Fibroblast of skin of right quadriceps (primary cell): ENCODE measurements at regions not wholly inside any gene's neighbourhood (a gene's known extent, or its start where the extent isn't known, plus 50 kb on each side); places are given as distances from the start of the nearest gene placed in this dataset.
A peak's percentile ranks its signal among the peaks of the same experiment; 100 is the strongest.

Experiments used
- DNase-seq: peaks from one replicate; pipeline ENCODE4 v3.0.0-alpha.2; 2013

- DNase-seq, result no peak
Observed at GRCh38 chr20:24764027-24764793, 184.9 kb upstream of the CST7 start.

GRCh38 chr20:24764794-24765202 is 184.3 kb upstream of the CST7 start:
- no peak for DNase-seq

GRCh38 chr20:24765316-24766142 is 183.5 kb upstream of the CST7 start:
- DNase-seq, result no peak

- no peak for DNase-seq
Observed at GRCh38 chr20:24766143-24766527, 182.9 kb upstream of the CST7 start.

- DNase-seq, result no peak
Observed at GRCh38 chr20:24766826-24767622, 182.0 kb upstream of the CST7 start.

GRCh38 chr20:24767623-24768100 is 181.4 kb upstream of the CST7 start:
- no peak for DNase-seq

- peak; percentile 24 for DNase-seq
Observed at GRCh38 chr20:24768201-24768636, 180.8 kb upstream of the CST7 start.

- DNase-seq, result no peak
Observed at GRCh38 chr20:24768713-24769601, 180.1 kb upstream of the CST7 start.

- no peak for DNase-seq
Observed at GRCh38 chr20:24769878-24770627, 179.0 kb upstream of the CST7 start.

GRCh38 chr20:24770628-24771541 is 178.2 kb upstream of the CST7 start:
- no peak for DNase-seq

- DNase-seq, result no peak
Observed at GRCh38 chr20:24771542-24772061, 177.5 kb upstream of the CST7 start.

GRCh38 chr20:24772667-24773066 is 176.4 kb upstream of the CST7 start:
- DNase-seq, result no peak

GRCh38 chr20:24773168-24773567 is 175.9 kb upstream of the CST7 start:
- DNase-seq, result peak; percentile 19

GRCh38 chr20:24773751-24774201 is 175.3 kb upstream of the CST7 start:
- peak; percentile 94 for DNase-seq

GRCh38 chr20:24775966-24776365 is 173.1 kb upstream of the CST7 start:
- DNase-seq, result no peak

- no peak for DNase-seq
Observed at GRCh38 chr20:24776755-24777271, 172.3 kb upstream of the CST7 start.

- DNase-seq, result no peak
Observed at GRCh38 chr20:24777746-24778145, 171.3 kb upstream of the CST7 start.

GRCh38 chr20:24778585-24779031 is 170.5 kb upstream of the CST7 start:
- DNase-seq, result no peak

- peak; percentile 14 for DNase-seq
Observed at GRCh38 chr20:24779131-24779530, 169.9 kb upstream of the CST7 start.
